Brain microvascular endothelial cell (primary cell): ENCODE measurements at regions not wholly inside any gene's neighbourhood (a gene's known extent, or its start where the extent isn't known, plus 50 kb on each side); places are given as distances from the start of the nearest gene placed in this dataset.
"Not testable (repeated sequence)": the region's sequence is repeated elsewhere in the genome, so short reads cannot be mapped to it uniquely, and the experiment has no call there.

Experiments used
- DNase-seq: peaks from one replicate; pipeline ENCODE4 v3.0.0-alpha.2; 2020
- H3K27ac ChIP-seq: fragments of 250-450 bp; sonication (Bioruptor Pico); 2 replicates; pipeline ENCODE4 v1.5.1; 2020; ENCODE audit warnings: mild to moderate bottlenecking, moderate library complexity
- H3K27me3 ChIP-seq: fragments of 250-450 bp; sonication (Bioruptor Pico); replicated peaks from 2 replicates; pipeline ENCODE4 v1.5.1; 2020; ENCODE audit warnings: mild to moderate bottlenecking
- H3K36me3 ChIP-seq: fragments of 250-450 bp; sonication (Bioruptor Pico); replicated peaks from 2 replicates; pipeline ENCODE4 v1.5.1; 2020; ENCODE audit warnings: mild to moderate bottlenecking
- H3K4me3 ChIP-seq: 2 replicates; pipeline ENCODE4 v1.5.1; 2011; ENCODE audit warnings: low read depth, mild to moderate bottlenecking, control low read depth, low read length, moderate library complexity
- CTCF ChIP-seq: IDR thresholded peaks from 2 replicates; pipeline ENCODE4 v1.5.1; 2011; ENCODE audit warnings: low read depth, mild to moderate bottlenecking, moderate library complexity, low read length, control low read depth, inconsistent platforms; ENCODE audit errors: missing control alignments
- in situ Hi-C: cut with HindIII; loops from 2 replicates; pipeline ENCODE4 v1.10.0; 2017; ENCODE audit warnings: low sequenced_read_pairs, low pct_ligation_motif_present

DNA sequence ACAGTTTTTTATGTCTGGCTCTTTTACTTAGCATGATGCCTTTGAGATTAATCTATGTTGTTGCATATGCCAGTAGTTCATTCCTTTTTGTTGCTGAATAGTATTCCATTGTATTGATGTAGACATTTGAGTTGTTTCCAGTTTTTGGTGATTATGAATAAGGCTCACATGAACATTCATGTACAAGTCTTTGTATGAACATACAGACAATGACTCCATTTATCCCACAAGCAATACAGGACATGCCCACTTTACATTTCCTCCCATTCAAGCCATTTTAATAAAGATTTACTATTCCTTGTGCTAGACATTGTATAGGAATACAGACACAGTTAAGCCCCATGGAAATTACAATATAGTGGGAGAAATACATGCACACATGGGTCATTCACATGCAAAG lies 118.0 kb downstream of the TRIM43 start:
- no peak for TF ChIP-seq CTCF
- no peak overlapping the region for H3K4me3 ChIP-seq
- no peaks in the 10 kb centered on the region for H3K27me3 ChIP-seq
- no peak for DNase-seq
- no peak overlapping the region for H3K27ac ChIP-seq
- no peaks in the 10 kb centered on the region for H3K36me3 ChIP-seq
- in situ Hi-C loops, result no loop called here

DNA sequence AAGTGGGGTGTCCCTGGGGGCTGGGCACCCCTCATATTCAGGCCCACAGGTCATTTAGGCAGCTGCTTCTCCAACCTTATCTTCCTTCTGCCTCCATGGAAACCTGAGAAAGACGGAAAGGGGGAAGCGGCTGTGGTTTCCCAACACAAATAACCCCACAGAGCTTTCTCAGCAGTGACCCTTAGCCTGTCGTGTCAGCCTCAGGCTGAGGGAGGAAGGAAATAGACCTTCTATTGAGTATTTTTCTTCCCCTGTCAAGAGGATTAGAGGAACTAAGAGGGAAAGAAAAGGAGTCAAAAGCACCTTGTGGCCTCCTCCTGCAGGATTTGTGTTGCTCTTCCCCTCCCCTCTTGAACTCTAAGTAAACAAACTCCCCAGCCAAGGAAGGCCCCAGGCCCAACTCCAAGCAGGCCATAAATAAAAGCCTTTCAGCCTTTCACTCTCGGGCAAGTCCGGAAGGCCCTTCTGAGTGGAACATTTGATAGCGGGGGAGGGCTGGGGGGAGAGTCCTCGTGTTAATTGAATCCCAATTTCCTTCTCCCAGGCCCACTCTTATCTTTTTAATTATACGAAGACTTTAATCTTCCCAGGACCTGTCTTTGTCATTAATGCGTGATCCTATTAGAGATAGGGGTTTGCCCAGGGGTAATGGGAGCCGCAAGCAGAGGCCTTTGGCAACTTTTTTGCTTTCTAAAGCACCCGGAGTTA lies 121.8 kb downstream of the TRIM43 start:
- H3K27me3 ChIP-seq, H3K36me3 ChIP-seq, H3K4me3 ChIP-seq, H3K27ac ChIP-seq, DNase-seq, in situ Hi-C loops: not testable (repeated sequence)

DNA sequence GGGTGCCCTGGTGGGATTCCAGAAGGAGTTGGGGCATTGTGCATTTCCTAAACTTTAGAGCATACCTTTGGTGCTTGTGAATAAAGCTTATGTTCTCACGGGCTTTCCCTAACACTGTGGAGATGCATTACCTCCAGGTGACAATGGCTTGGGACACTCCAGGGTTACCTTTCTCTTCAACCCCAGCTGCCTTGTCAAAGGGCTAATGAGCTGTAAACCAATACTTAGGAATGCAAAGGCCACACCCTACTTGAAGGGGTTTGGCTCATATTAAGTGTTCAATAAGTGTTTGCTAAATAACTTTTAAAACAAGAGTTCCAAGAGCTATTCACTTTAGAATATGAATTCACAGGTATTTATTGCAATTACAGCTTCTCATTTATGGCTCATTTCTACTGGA lies 122.6 kb downstream of the TRIM43 start:
- DNase-seq, in situ Hi-C loops, H3K27ac ChIP-seq: not testable (repeated sequence)

GRCh38 chr2:95719473-95720060 lies 127.8 kb downstream of the TRIM43 start:
- no peak for DNase-seq
- no peaks in the 10 kb centered on the region for H3K36me3 ChIP-seq
- no peak for TF ChIP-seq CTCF
- in situ Hi-C loops, result no loop called here
- no peak overlapping the region for H3K4me3 ChIP-seq
- H3K27ac ChIP-seq, result no peak overlapping the region
- no peaks in the 10 kb centered on the region for H3K27me3 ChIP-seq

More for the DNA sequence above, 122.6 kb downstream of the TRIM43 start:
- H3K36me3 ChIP-seq, H3K4me3 ChIP-seq, H3K27me3 ChIP-seq: not testable (repeated sequence)

GRCh38 chr2:95721726-95722125 lies 129.9 kb downstream of the TRIM43 start:
- H3K27ac ChIP-seq, result no peak overlapping the region
- H3K36me3 ChIP-seq, result no peaks in the 10 kb centered on the region
- TF ChIP-seq CTCF, result no peak
- in situ Hi-C loops, result no loop called here
- DNase-seq, result no peak
- H3K4me3 ChIP-seq, result no peak overlapping the region
- H3K27me3 ChIP-seq, result no peaks in the 10 kb centered on the region

DNA sequence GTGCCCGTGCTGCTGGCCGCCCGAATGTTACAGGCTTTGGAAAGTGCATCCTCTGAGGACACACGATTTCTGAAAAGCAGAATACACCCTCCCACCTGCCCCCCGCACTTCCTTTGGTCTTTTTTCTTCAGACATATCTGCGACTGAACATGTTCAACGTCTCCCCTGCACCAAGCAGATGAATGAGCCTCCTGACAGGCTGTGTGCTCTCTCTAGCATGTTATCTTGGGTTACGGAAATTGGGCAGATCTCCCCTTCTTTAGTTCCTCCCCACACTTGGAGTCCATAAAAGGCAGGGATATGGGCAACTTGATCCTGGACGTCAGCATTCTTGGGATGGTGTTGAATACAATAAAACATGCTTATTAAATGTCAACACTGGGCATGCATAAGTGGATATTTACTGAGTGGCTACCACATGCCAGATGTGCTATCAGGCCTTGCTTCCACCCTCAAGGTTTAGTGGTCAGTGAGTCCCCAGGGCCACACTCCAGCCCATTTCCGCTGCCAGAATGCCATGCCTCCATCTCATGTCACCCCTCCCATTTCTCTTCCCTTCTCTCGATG lies 130.4 kb downstream of the TRIM43 start:
- TF ChIP-seq CTCF, result no peak
- DNase-seq, result no peak
- no peak overlapping the region for H3K27ac ChIP-seq
- H3K36me3 ChIP-seq, result no peaks in the 10 kb centered on the region
- in situ Hi-C loops, result no loop called here
- H3K27me3 ChIP-seq, result no peaks in the 10 kb centered on the region
- no peak overlapping the region for H3K4me3 ChIP-seq

DNA sequence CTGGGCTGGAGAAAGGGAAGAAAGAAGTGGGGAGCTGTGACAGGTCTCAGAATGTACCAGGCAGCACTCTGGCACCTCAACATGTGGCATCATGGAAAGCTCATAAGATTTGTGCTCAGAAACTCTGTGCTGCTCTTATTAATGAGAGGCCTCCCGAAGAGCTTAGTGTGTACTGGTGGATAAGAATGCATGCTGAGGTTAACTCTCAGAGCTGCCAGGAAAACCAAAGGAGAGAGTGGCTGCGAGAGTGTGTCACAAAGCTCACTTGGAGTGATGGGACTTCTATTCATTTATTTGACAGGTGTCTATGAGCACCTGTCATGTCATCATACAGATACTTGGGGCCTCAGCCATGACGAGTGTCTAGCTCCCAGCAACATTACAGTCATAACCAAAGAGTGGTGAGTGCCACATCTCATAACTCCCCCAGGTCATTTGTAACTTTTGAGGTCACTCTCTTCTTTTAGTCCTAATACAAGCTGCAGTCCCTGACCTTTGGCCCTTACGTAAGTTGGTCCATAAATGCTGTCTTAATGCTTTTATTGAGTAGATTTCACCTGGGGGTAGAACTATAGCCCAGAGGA lies 131.9 kb downstream of the TRIM43 start:
- DNase-seq, H3K27me3 ChIP-seq, in situ Hi-C loops, H3K36me3 ChIP-seq, H3K27ac ChIP-seq, H3K4me3 ChIP-seq: not testable (repeated sequence)

DNA sequence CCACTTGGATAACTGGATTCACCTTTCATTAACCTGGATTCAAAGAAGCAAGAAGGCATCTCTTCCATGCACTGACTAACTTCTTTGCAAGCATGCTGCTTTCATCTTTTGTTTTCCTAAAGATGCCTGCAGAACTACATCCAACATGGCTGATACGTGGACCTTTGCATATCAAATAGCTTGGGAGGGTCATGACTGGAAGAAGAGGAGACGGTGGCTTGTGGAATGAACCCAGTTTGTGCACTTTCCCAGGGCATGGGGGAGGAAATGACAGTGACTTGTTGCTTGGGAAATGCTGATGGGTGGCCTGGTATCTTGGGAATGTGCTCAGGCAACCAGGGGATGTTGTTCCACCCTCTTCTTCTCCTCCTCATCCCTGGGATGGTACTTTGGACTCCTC lies 133.4 kb downstream of the TRIM43 start:
- in situ Hi-C loops, H3K27me3 ChIP-seq, H3K27ac ChIP-seq, H3K4me3 ChIP-seq, H3K36me3 ChIP-seq, DNase-seq: not testable (repeated sequence)

- in situ Hi-C loops, DNase-seq, H3K27ac ChIP-seq, H3K36me3 ChIP-seq, H3K27me3 ChIP-seq, H3K4me3 ChIP-seq: not testable (repeated sequence)
Observed at GRCh38 chr2:95725677-95726076, 133.9 kb downstream of the TRIM43 start.

DNA sequence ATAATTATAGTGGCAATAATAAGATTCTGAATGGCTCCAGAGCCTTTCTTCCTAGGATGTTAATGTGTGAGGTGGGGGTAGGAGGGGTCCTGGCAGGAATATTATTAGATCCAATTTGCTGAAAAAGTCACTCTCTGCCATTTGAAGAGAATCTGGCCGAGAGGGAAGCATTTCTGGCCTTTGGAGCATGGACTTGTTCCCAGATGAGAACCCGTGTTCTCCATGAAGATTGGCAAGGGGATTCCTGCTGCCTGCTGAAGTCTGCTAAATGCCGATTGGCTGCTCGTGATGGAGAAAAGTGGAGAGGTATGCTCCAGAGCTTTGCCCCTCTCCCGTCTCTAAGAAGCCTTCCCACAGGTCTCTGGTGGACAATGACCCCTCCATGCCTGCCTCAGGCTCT lies 135.6 kb downstream of the TRIM43 start:
- H3K27me3 ChIP-seq, H3K4me3 ChIP-seq, H3K36me3 ChIP-seq, H3K27ac ChIP-seq, in situ Hi-C loops, DNase-seq: not testable (repeated sequence)
